Midbrain (tissue), 1 donor: ENCODE measurements at regions not wholly inside any gene's neighbourhood (a gene's known extent, or its start where the extent isn't known, plus 50 kb on each side); places are given as distances from the start of the nearest gene placed in this dataset.
"Not testable (repeated sequence)": the region's sequence is repeated elsewhere in the genome, so short reads cannot be mapped to it uniquely, and the experiment has no call there.

Source experiments
- DNase-seq: peaks from one replicate; lab custom pipeline; 2025; lab: John Stamatoyannopoulos, UW

DNA sequence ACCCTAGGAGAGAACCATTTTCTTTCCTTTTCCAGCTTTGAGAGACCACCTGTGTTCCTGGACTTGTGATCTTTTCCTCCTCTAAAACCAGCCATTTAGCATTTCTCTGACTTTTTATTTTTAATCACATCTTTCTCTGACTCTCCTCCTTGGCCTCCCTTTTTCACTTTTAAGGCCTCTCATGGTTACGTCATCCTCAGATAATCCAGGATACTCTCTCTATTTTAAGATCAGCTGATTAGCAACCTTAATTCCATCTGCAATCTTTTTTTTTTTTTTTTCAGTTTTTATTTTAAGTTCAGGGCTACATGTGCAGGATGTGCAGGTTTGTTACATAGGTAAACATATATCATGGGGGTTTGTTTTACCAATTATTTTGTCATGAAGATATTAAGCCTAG is 54.0 kb downstream of the RFPL4B start:
- no peak for DNase-seq

DNA sequence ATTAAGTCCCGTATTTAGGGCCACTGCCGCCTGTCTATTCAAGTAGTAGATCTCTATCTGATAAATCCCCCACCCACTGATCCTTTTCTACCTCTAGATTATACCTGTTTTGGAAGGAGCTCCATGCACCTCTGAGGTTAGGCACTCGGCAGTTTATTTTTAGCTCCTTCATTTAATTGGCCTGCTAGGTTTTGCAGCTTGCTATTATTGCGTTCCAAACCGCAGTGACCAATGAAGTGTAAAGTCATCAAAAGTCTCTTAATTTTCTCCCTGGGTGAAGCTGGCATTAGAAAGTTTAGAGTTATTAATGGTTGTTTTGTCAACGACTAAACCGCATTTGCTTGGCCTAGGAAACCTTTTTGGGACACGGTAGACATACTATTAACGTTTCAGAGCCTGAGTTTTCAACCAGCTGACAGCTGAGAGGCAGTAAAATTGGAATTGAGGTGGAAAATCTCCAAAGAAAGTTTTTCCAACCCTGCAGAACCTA is 60.0 kb downstream of the RFPL4B start:
- no peak for DNase-seq

DNA sequence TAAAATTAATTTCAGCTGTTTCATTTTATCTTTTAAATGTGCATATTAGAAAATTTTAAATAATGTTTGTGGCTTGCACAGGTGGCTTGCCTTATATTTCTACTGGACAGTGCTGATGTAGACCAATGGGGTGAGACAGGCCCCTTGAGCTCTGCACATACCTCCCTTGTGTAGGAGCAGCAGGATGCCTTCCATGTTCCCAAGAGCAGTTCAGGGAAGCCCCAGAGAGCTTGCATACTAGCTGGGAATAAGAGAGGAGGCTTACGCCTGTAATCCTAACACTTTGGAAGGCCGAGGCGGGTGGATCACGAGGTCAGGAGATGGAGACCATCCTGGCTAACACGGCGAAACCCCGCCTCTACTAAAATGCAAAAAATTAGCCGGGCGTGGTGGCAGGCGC is 61.4 kb downstream of the RFPL4B start:
- DNase-seq: no peak

DNA sequence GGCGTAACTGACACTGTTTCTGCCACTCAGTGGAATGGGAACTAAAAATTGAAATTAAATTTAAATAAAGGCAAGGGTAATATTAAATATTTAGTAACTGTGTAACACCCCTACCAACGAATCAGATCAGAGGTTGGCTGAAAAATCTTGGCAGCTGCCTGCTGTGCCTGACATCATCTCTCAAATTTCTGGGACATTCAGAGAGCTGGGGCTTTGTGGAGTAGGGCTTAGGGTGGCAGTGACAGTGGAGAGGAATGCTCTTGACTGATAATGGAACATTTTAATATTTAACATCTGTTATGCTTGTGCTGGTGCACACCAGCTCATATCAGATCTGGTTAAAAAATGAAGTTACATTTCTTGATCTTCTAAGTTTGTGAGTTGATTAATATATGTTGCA is 62.2 kb downstream of the RFPL4B start:
- no peak for DNase-seq

DNA sequence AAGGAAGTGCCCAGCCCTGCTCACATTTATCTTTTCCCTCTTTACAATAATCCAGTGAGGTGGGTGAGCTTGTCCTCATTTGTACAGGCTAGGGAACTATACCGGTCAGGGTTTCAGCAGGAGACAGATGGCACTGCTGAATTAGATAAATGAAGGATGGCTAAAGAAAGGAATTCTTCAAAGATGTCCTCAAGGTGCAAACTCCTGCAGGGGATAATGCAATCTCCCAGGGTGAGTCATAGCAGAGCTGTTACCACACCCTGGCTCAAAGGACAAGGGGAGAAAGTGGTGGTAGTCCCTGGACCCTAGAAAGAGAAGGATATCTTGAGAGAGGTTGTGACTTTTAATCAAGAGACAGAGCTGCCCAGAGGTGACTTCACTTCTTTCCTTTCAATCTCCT is 66.7 kb downstream of the RFPL4B start:
- no peak for DNase-seq

DNA sequence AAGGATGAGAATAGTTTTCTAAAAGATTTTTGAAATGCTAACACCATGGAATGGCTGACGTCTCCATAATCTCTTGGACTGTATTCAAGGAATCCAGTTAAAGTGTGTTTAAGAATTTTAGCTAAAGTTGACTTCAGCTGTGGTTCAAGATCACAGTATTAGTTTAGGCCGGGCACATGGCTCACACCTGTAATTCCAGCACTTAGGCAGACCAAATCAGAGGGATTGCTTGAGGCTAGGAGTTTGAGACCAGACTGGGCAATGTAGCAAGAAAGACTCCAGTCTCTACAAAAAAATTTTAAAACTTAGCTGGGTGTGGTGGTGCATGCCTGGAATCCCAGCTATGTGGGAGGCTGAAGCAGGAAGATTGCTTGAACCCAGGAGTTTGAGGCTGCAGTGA is 68.2 kb downstream of the RFPL4B start:
- DNase-seq: no peak

DNA sequence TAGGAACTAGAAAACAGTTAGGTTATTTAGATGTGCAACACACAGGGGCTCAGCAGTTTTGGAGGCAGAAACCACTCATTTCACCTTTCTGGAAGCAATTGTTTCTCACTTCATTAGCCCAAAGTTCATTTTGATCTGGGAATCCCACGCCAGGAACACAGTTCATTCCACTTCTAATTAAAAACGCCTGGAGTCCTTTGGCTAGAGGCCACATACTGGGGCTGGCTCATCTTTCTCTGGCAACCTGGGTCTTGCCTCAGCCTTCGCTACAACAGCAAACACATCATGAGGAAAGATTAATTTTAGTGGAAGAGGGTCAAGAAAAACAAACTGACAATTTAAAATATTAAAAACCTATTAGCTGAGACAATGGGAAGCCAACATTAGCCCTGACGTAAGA is 69.7 kb downstream of the RFPL4B start:
- no peak for DNase-seq

DNA sequence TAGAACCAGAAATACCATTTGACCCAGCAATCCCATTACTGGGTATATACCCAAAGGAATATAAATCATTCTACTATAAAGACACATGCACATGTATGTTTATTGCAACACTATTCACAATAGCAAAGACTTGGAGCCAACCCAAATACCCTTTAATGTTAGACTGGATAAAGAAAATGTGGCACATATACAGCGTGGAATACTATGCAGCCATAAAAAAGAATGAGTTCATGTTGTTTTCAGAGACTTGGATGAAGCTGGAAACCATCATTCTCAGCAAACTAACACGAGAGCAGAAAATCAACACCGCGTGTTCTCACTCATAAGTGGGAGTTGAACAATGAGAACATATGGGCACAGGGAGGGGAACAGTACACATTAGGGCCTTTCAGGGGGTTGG is 79.9 kb downstream of the RFPL4B start:
- not testable (repeated sequence) for DNase-seq

DNA sequence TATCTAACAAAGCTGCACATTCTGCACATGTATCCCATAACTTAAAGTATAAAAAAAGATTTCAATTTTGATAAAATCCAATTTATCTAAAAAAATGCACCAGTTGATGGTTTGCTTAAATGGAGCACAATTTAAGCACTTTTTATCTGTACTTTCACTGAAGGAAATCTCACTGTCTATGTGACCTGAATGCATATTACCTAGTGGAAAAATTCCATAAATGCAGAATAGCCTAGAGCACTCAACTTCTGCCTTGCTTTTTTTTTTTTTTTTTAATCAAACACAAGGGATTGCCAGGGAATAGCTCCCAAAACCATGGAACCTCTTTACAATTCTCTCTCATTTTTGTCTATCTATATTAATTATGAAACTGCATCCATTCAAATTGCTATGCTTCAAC is 80.4 kb downstream of the RFPL4B start:
- DNase-seq: no peak

DNA sequence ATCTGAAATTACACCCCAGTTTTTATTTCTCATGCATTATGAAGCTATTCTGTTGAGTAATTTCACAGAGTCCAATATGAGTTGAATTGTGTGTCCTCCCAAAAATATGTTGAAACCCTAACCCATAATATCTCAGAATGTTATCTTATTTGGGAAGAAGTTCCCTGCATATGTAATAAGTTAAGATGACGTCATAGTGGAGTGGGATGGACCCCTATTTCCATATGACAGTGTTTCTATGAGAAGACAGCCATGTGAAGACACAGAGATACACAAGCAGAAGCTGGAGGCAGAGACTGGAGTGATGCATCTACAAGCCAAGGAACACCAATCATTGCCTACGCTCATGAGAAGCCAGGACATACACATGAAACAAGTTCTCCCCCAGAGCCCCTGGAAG is 81.3 kb downstream of the RFPL4B start:
- no peak for DNase-seq

DNA sequence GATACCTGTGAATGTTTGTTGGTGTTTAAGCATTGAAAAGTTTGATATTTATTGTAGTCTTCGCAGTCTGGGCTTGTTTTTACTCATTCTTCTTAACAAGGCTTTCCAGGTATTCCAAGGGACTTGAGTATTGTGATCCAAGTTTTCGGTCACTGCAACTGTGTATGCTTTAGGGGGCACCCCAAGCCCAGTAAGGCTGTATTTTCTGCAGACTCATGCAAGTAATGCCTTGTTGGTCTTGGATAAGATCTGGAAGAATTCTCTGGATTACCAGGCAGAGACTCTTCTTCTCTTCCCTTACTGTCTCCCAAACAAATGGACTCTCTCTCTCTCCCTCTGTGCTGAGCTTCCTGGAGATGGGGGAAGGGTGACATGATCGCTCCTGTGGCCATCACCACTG is 82.1 kb downstream of the RFPL4B start:
- DNase-seq: no peak

DNA sequence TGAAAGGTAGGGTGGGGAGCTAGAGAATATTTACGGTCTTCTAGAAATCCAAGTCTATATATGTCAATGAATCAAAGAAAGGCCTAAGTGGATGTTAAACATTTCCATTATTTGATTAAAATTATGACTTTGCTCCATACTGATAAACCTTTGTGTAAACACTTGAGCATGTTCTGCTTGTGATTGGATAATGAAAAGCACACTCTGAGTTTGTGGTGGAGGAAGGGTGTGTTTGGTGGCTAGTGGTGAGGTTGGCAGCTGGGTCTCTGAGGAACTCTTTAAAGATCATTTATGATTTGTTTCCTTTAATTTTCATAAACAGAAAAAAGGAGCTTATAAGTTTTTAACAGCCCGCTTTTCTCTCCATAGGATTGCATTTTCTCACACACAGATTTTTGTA is 84.7 kb downstream of the RFPL4B start:
- no peak for DNase-seq

DNA sequence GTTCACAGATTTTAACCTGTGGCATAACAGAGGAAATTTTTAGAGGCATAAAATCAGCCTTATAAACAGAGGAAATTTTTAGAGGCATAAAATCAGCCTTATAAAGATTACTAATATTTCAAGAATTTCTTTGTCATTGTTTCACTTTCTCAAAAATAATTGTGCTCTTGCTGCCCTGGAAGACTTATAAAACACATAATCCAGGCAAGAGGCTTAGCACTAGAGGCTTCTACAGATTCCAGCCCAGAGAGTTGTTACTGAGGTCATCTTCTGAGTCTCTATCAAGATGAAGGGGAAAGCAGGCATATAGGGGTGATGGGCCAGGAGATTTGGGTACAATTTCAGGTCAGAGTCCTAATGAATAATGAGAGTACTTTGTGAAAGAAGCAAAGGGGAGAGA is 85.7 kb downstream of the RFPL4B start:
- DNase-seq: no peak

DNA sequence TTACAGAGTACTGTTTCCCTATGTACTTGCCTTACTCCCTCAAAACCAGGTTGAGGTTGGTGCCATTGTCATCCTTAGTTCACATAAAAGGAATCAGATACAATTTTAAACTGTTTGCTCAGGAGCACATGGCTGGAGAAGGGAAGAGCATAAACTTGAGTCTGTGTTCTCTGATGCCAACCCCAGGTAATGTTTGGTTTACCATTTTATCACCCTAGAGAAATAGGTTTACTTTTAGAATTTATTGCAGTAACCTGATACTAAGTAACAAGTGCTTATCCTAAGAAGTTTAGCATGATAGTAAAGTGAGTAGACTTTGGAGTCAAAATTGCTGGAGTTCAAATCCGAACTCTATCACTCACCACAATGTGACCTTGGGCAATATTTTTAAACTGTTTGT is 86.3 kb downstream of the RFPL4B start:
- no peak for DNase-seq

DNA sequence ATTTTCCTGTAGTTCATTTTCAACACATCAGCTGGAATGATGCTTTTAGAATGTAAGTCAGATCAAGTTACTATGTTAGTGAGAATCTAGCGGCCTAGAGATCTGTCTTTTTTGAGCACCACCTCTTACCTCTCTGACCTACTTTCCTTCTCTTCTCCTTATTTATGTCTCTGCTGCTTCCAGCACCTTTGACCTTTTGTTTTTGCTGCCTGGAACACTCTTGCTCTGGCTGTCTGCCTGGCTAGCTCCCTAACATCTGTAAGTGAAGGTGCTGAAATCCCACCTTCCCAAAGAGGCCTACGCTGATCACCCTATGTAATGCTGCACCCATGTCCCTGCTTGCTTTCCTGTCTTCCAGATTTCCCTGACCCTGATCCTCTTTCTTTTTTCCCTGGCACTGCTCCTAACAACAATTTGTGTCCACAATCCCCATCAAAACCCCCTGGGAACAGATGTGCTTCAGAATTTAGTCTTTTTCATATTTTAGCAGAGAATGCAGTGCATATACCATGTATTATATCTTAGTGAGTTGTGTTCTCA is 87.8 kb downstream of the RFPL4B start:
- DNase-seq: no peak

DNA sequence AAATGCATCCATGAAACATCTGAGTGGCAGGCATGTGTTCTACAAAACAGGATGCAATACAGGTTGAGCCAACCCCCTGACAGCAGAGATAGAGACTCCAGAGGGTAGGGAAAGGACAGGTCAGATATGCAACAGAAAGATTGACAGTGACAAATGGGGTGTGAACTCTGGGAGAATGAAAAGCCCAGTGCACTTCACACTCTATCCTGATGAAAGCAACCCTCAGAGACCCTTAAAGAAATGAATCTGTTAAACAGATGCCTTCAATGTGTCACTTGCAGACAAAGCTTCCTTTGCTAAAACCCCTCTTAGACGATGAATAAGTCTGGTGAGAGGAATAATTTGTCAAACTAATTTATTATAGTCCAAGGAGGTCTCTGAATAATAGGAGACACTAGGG is 89.9 kb downstream of the RFPL4B start:
- no peak for DNase-seq

DNA sequence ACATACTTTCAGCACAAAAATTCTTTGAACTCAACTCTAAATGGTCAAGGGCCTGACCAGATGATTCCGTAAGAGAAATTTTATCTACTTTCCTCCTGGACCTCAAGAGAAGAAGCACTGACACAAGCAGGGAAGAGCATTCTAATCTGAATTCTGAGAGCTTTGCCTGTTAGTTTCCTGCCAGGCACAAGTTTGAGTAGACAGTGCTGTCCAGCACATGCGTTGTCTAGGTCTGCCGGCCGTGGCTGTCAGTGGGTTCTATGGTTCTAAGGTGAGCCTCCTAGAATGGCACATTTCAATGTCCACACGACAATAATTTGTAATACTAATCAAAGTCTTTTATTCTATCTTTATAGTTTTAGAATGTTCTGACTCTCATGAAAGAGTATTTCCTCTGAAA is 91.9 kb downstream of the RFPL4B start:
- peak; percentile 40 for DNase-seq

DNA sequence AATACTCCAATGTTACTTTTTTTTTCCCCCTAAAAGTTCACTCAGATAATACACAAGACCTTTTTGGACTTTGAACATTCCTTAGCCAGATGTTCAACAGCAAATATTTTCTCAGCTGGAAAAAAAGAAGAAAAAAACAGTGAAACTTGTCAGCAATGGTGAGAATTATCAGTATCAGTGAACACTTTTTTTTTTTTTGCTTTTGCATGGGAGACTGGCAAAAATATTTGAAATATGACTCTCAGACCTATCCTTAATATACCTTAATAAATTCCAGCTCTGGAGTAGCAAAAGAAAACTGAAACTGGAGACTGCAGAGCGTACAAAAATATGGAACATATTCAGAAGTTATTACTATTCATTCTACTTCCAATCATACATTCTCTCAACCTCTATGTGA is 92.3 kb downstream of the RFPL4B start:
- no peak for DNase-seq

DNA sequence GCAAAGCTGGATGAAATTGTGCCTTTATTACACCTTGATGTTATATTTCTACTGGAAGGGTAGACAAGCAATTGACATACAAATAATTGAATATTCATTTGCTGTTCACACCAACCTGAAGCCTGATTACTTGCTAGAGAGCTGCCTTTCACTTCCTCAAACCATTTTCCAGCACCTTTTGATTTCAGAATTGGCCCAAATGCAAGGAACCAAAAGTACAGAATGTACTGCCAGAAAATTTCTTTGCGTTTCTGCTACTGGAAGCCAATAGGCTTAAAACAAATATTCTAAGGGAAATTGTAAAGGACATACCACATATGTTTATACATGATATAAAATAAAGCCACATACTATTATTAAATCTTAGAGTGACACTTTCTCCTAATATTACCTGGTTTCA is 94.5 kb downstream of the RFPL4B start:
- no peak for DNase-seq

DNA sequence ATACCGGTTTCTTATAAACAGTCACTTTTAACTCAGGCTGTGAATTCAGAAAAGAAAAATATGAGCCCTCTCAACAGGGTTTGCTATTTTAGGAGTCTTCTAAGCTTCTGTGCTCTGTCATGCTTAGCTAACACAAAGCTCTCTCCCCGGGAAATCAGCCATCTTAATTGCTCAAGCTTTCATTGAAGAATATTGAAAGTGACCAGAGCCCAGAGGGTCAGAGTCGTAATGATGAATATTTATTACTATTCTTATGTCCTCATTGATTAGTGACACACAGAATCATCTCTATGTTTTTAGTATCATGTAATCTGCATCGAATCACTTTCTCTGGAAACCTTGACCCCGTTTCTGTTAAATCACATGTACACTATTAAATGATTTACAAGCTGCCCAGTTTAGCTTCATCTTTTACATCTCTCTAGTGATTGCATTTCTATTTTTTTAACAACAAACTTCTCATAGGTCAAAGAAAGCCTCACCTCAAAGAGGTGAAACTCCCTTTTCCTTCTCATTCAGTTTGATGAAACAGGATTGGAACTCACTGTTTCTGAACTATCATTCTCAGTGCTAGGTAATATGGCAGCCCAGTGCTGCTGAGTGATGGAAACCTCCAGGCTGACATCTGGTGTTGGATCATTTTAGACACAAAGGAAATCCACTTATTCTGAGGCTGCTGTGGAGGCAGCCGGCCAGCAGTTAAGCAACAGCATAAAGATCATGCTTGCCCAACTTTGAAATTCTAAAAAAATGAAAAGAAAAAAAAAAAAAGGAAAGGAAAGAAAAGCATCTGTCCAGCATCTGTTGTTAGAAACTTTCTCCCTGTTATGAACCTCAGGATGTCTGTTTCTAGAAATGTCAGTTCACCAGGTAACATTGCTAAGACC is 96.3 kb downstream of the RFPL4B start:
- peak; percentile 47 for DNase-seq

DNA sequence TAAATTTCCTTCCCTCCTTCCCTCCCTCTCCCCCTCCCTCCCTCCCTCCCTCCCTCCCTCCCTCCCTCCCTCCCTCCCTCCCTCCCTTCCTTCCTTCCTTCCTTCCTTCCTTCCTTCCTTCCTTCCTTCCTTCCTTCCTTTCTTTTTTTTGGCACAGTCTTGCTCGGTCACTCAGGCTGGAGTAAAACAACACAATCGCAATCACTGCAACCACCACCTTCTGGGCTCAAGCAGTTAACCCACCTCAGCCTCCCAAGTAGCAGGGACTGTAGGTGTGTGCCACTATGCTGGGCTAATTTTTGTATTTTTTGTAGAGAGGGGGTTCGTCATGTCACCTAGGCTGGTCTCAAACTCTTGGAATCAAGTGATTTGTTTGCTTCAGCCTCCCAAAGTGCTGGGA is 101.7 kb downstream of the RFPL4B start:
- DNase-seq: not testable (repeated sequence)

DNA sequence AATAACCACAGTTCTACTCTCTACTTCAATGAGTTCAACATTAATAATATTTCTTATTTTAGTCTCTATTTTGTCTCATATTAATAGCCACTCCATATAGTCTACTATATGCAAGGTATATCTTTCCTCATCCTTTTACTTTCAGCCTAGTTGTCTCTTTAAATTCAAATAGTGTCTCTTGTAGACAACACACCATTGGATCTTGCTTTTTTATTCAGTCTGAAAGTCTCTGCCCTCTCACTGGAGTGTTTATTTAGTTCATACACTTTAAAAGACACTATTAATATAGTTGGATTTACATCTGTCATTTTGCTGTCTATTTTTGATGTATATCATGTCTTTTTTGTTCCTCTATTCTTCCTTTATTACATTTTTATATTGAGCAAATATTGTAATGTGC is 103.5 kb downstream of the RFPL4B start:
- no peak for DNase-seq

DNA sequence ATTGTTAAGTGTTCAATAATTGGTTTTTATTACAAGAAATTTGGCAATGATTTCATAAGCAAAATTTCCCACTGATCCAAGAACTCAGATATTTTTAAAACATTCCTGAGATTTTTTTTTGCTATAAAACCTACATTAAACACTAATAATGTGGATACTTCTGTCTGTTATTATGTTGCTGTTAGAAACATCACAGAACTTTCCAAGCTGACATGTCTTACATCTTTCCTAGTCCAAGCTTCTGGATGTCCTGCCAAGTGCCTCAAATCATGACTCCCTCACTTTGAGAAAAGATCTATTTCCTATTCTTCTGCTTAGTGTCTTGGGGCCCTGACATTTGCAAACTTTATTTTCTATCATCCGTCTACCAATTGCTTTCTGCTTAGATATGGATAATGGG is 110.8 kb downstream of the RFPL4B start:
- DNase-seq: no peak
